SK-N-SH (cell line): ENCODE measurements at regions not wholly inside any gene's neighbourhood (a gene's known extent, or its start where the extent isn't known, plus 50 kb on each side); places are given as distances from the start of the nearest gene placed in this dataset.

Source experiments
- CTCF ChIA-PET: fragments of 300-600, 350-600 bp; formaldehyde crosslinking; extraction: SDS; loops from one replicate; lab custom pipeline; 2021; lab: Yijun Ruan, JAX
- POLR2A ChIA-PET: fragments of 350-600 bp; sonication (Branson Sonifier 250); formaldehyde crosslinking; extraction: SDS; loops from one replicate; lab custom pipeline; 2020; ENCODE audit warnings: antibody characterized with exemption, inconsistent platforms; lab: Yijun Ruan, JAX
- DNase-seq: peaks from one replicate; pipeline ENCODE4 v3.0.0; 2012
- H2AFZ ChIP-seq: fragments of 200-600 bp; sonication (generic); 2 replicates; pipeline ENCODE4 v1.8.1; 2016; ENCODE audit warnings: antibody characterized with exemption, mild to moderate bottlenecking, low read depth
- H3F3A ChIP-seq: fragments of 200-600 bp; sonication (generic); replicated peaks from 2 replicates; pipeline ENCODE3; 2016; ENCODE audit warnings: antibody characterized with exemption, mild to moderate bottlenecking; ENCODE audit not compliant: insufficient read depth
- H3K27ac ChIP-seq, 2 experiments: fragments of 200-500 bp in 1 of 2; fragments of 200-600 bp in 1 of 2; sonication (Bioruptor generic) in 1 of 2; sonication (generic), shearing (Covaris generic) in 1 of 2; 2 replicates each; pipeline versions ENCODE4 v1.5.1 to v1.6.1; 2014 to 2016; ENCODE audit warnings: low read depth in 2 of 2, inconsistent platforms in 1 of 2, low read length in 1 of 2, mild to moderate bottlenecking in 1 of 2, mixed read lengths in 1 of 2
- H3K27me3 ChIP-seq: fragments of 200-600 bp; sonication (generic), shearing (Covaris generic); 2 replicates; pipeline ENCODE4 v1.6.1; 2016; ENCODE audit warnings: mixed run types; ENCODE audit not compliant: insufficient read depth
- H3K36me3 ChIP-seq, 2 experiments: fragments of 200-500 bp in 1 of 2; fragments of 200-600 bp in 1 of 2; sonication (Bioruptor generic) in 1 of 2; sonication (generic) in 1 of 2; replicated peaks in 1 of 2; 2 replicates each; pipeline versions ENCODE3 to v1.5.1; 2014 to 2016; ENCODE audit warnings: low read length in 1 of 2, mild to moderate bottlenecking in 1 of 2; ENCODE audit not compliant: insufficient read depth in 2 of 2, control insufficient read depth in 1 of 2
- H3K4me1 ChIP-seq, 2 experiments: fragments of 200-500 bp in 1 of 2; fragments of 200-600 bp in 1 of 2; sonication (Bioruptor generic) in 1 of 2; sonication (generic), shearing (Covaris generic) in 1 of 2; 2 replicates each; pipeline versions ENCODE4 v1.5.1 to v1.6.1; 2014 to 2016; ENCODE audit warnings: low read depth in 1 of 2, low read length in 1 of 2, mixed run types in 1 of 2; ENCODE audit not compliant: insufficient read depth in 2 of 2, control insufficient read depth in 1 of 2
- H3K4me2 ChIP-seq: fragments of 200-600 bp; sonication (generic), shearing (Covaris generic); 2 replicates; pipeline ENCODE4 v1.6.1; 2017; ENCODE audit warnings: mixed run types
- H3K4me3 ChIP-seq, 2 experiments: fragments of 200-500 bp in 1 of 2; fragments of 200-600 bp in 1 of 2; sonication (Bioruptor generic) in 1 of 2; sonication (generic), shearing (Covaris generic) in 1 of 2; 2 replicates each; pipeline versions ENCODE4 v1.5.1 to v1.8.1; 2014 to 2016; ENCODE audit warnings: low read depth in 2 of 2, inconsistent platforms in 1 of 2, low read length in 1 of 2, mild to moderate bottlenecking in 1 of 2, mixed read lengths in 1 of 2, moderate library complexity in 1 of 2
- H3K79me2 ChIP-seq: fragments of 200-600 bp; sonication (generic); 2 replicates; pipeline ENCODE4 v1.8.1; 2017; ENCODE audit warnings: mild to moderate bottlenecking; ENCODE audit not compliant: insufficient read depth
- H3K9ac ChIP-seq: fragments of 200-600 bp; sonication (generic); 2 replicates; pipeline ENCODE4 v1.6.1; 2017; ENCODE audit warnings: mixed run types
- H3K9me2 ChIP-seq: fragments of 200-600 bp; sonication (generic); 2 replicates; pipeline ENCODE4 v1.6.1; 2017; ENCODE audit warnings: mixed run types
- H3K9me3 ChIP-seq: fragments of 200-600 bp; sonication (generic); 2 replicates; pipeline ENCODE4 v1.6.1; 2017; ENCODE audit warnings: mixed run types, mild to moderate bottlenecking, moderate library complexity
- H4K20me1 ChIP-seq: fragments of 200-600 bp; sonication (generic); 2 replicates; pipeline ENCODE4 v1.6.1; 2017; ENCODE audit warnings: mild to moderate bottlenecking, mixed run types; ENCODE audit not compliant: insufficient read depth
- ELF1 ChIP-seq: IDR thresholded peaks from 2 replicates; pipeline ENCODE4 v1.4.0; 2012
- EP300 ChIP-seq, 2 experiments: IDR thresholded peaks; 2 replicates each; pipeline versions ENCODE4 v1.4.0 to v1.6.1; 2012; ENCODE audit warnings: borderline replicate concordance in 1 of 2, low read depth in 1 of 2, low read length in 1 of 2
- EZH2phosphoT487 ChIP-seq: fragments of 200-600 bp; sonication (generic); IDR thresholded peaks from 2 replicates; pipeline ENCODE4 v1.6.1; 2017; ENCODE audit warnings: low read depth, mixed run types, mild to moderate bottlenecking, antibody characterized with exemption, moderate library complexity, borderline replicate concordance
- JUND ChIP-seq: IDR thresholded peaks from 2 replicates; pipeline ENCODE4 v1.4.0; 2012
- MAX ChIP-seq: IDR thresholded peaks from 2 replicates; pipeline ENCODE4 v1.4.0; 2012; ENCODE audit warnings: low read depth
- MXI1 ChIP-seq: IDR thresholded peaks from 2 replicates; pipeline ENCODE4 v1.6.1; 2012; ENCODE audit warnings: mild to moderate bottlenecking, low read depth, low read length, improper control_type of control experiment
- NRF1 ChIP-seq: IDR thresholded peaks from 2 replicates; pipeline ENCODE4 v1.6.1; 2012; ENCODE audit warnings: low read depth, mild to moderate bottlenecking, low read length
- POLR2AphosphoS5 ChIP-seq: IDR thresholded peaks from 2 replicates; pipeline ENCODE4 v1.6.1; 2012; ENCODE audit warnings: low read depth, low read length
- RCOR1 ChIP-seq: fragments of 150-350 bp; IDR thresholded peaks from 2 replicates; pipeline ENCODE4 v1.6.1; 2017; ENCODE audit warnings: antibody characterized with exemption, low read length
- RFX5 ChIP-seq: IDR thresholded peaks from 2 replicates; pipeline ENCODE4 v1.6.1; 2012; ENCODE audit warnings: mild to moderate bottlenecking, improper control_type of control experiment, low read length
- RXRA ChIP-seq: IDR thresholded peaks from 2 replicates; pipeline ENCODE4 v1.4.0; 2012; ENCODE audit warnings: low read depth, mild to moderate bottlenecking, borderline replicate concordance
- SIN3A ChIP-seq: IDR thresholded peaks from 2 replicates; pipeline ENCODE4 v1.6.1; 2012; ENCODE audit warnings: low read depth, mild to moderate bottlenecking, low read length, moderate library complexity, borderline replicate concordance
- SMC3 ChIP-seq: IDR thresholded peaks from 2 replicates; pipeline ENCODE4 v1.6.1; 2012; ENCODE audit warnings: low read depth, low read length, improper control_type of control experiment
- TCF12 ChIP-seq: IDR thresholded peaks from 2 replicates; pipeline ENCODE4 v1.4.0; 2012
- TEAD4 ChIP-seq: IDR thresholded peaks from 2 replicates; pipeline ENCODE4 v1.4.0; 2012; ENCODE audit warnings: mild to moderate bottlenecking, borderline replicate concordance; ENCODE audit not compliant: insufficient read depth
- YY1 ChIP-seq: IDR thresholded peaks from 2 replicates; pipeline ENCODE4 v1.4.0; 2012; ENCODE audit warnings: low read depth, mild to moderate bottlenecking
- WGBS: methylation state at CpG from one replicate; pipeline ENCODE4 v1.1.6; 2017; ENCODE audit warnings: low lambda C conversion rate; 5-methylcytosine and 5-hydroxymethylcytosine counted together
- TF ChIP-seq, protein P1 (sequence below): IDR thresholded peaks from 2 replicates; pipeline ENCODE4; 2012
- TF ChIP-seq, protein P2 (sequence below): fragments of 150-350 bp; IDR thresholded peaks from 2 replicates; pipeline ENCODE4 v1.6.1; 2016; ENCODE audit warnings: mild to moderate bottlenecking, low read depth, low read length
- TF ChIP-seq, protein P3 (sequence below): IDR thresholded peaks from 2 replicates; pipeline ENCODE4 v1.4.0; 2012; ENCODE audit warnings: low read depth, borderline replicate concordance

- ChIA-PET POLR2A (no interaction called here), CTCF (no interaction called here)
- no peak for DNase-seq
- Histone ChIP-seq H3K4me1 (no peaks in the 10 kb centered on the region), H3K79me2 (no peaks in the 10 kb centered on the region), H3K9me2 (no peaks in the 10 kb centered on the region), H3F3A (no peaks in the 10 kb centered on the region), H2AFZ (no peak overlapping the region), H3K27ac (no peak overlapping the region), H3K4me3 (peak overlapping the region in 1 of 2 experiments; percentile 8; a peak in 1 of 4 replicates), H3K9me3 (no peaks in the 10 kb centered on the region), H3K27me3 (no peaks in the 10 kb centered on the region; the same call in 1 of the 2 replicates), H4K20me1 (no peaks in the 10 kb centered on the region), H3K4me2 (no peak overlapping the region), H3K36me3 (no peaks in the 10 kb centered on the region), H3K9ac (no peak overlapping the region)
- 7% methylated on average over 2 of the region's 2 CpGs for WGBS
- TF ChIP-seq TEAD4: no peak
- TF ChIP-seq ELF1: no peak
- TF ChIP-seq POLR2AphosphoS5: no peak
- no peak for TF ChIP-seq YY1
Measured at GRCh38 chr6:6091608-6092002, 84.9 kb upstream of the NRN1 start.

DNA sequence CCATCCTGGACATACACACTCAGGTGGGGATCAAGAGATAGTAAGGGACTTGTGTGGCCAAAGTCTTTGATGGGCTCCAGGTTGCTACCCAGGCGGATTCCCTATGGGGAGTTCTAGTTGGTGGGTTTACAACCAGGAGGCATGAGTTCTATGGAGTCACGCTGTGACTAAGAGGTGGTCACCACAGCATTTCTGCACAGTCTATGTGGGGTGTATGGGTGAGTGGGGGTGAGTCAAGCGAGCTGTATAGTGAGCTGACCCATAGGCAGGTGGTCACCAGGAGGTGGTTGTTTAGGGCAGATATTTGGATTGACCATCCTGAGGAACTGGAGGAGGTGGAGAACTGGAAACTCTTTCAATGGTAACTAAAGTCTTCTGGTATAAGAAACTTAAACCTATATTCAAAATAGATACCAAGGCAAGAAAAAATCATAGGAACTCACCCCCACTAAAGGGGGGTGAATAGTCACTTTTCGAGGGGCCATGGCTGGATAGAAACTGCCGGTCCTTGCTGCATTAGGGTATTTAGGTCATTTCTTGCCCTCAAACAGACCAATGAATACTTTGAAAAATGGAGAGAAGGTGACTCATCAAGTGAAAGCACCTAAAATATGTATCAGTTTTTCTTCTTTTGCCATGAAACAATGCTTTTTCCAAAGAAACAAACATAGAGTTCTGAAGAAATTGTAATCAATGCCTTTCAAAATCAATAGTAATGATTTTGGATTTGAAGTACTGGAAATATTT is 84.3 kb upstream of the NRN1 start:
- H4K20me1 ChIP-seq: no peaks in the 10 kb centered on the region
- 0% methylated on average over 5 of the region's 5 CpGs for WGBS
- H3K9me2 ChIP-seq: no peaks in the 10 kb centered on the region
- TF ChIP-seq RXRA: no peak
- no peak for TF ChIP-seq RFX5
- no peak for TF ChIP-seq TCF12
- no peak for TF ChIP-seq JUND
- no peak for TF ChIP-seq POLR2AphosphoS5
- TF ChIP-seq RCOR1: no peak
- no peaks in the 10 kb centered on the region; the same call in 1 of the 2 replicates for H3K27me3 ChIP-seq
- CTCF ChIA-PET: no interaction called here
- POLR2A ChIA-PET: no interaction called here
- H3K79me2 ChIP-seq: no peaks in the 10 kb centered on the region
- H3K36me3 ChIP-seq: no peaks in the 10 kb centered on the region
- no peaks in the 10 kb centered on the region for H3K4me1 ChIP-seq
- no peak overlapping the region for H2AFZ ChIP-seq
- H3K27ac ChIP-seq: no peak overlapping the region
- no peak overlapping the region; a peak in 1 of 4 replicates for H3K4me3 ChIP-seq
- no peak overlapping the region for H3K9ac ChIP-seq
- DNase-seq: no peak
- H3K4me2 ChIP-seq: no peak overlapping the region
- H3F3A ChIP-seq: no peaks in the 10 kb centered on the region
- H3K9me3 ChIP-seq: no peaks in the 10 kb centered on the region

- no peaks in the 10 kb centered on the region for H3K4me1 ChIP-seq
- DNase-seq: no peak
- H3K9ac ChIP-seq: no peak overlapping the region
- ChIA-PET POLR2A (no interaction called here), CTCF (interaction anchor here (3.1 kb wide), 1 partner anchor 29 kb away, joined by 11 read pairs; no protein-coding TSS in a partner anchor)
- whole genome bisulfite sequencing: 0% methylated on average over 4 of the region's 4 CpGs
- H2AFZ ChIP-seq: no peak overlapping the region
- no peaks in the 10 kb centered on the region for H3K79me2 ChIP-seq
- TF ChIP-seq, protein P1, sequence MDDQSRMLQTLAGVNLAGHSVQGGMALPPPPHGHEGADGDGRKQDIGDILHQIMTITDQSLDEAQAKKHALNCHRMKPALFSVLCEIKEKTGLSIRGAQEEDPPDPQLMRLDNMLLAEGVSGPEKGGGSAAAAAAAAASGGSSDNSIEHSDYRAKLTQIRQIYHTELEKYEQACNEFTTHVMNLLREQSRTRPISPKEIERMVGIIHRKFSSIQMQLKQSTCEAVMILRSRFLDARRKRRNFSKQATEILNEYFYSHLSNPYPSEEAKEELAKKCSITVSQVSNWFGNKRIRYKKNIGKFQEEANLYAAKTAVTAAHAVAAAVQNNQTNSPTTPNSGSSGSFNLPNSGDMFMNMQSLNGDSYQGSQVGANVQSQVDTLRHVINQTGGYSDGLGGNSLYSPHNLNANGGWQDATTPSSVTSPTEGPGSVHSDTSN: no peak
- TF ChIP-seq MAX (no peak), NRF1 (no peak), SMC3 (no peak), EP300 (IDR thresholded peaks at IDR 0.05; ENCODE audit: borderline replicate concordance in 1 of 2, low read depth in 1 of 2, low read length in 1 of 2) (no peak), SIN3A (no peak), MXI1 (no peak), POLR2AphosphoS5 (no peak), EZH2phosphoT487 (no peak)
- TF ChIP-seq, protein P2, sequence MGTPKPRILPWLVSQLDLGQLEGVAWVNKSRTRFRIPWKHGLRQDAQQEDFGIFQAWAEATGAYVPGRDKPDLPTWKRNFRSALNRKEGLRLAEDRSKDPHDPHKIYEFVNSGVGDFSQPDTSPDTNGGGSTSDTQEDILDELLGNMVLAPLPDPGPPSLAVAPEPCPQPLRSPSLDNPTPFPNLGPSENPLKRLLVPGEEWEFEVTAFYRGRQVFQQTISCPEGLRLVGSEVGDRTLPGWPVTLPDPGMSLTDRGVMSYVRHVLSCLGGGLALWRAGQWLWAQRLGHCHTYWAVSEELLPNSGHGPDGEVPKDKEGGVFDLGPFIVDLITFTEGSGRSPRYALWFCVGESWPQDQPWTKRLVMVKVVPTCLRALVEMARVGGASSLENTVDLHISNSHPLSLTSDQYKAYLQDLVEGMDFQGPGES: no peak
- TF ChIP-seq, protein P3, sequence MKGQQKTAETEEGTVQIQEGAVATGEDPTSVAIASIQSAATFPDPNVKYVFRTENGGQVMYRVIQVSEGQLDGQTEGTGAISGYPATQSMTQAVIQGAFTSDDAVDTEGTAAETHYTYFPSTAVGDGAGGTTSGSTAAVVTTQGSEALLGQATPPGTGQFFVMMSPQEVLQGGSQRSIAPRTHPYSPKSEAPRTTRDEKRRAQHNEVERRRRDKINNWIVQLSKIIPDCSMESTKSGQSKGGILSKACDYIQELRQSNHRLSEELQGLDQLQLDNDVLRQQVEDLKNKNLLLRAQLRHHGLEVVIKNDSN: no peak
- H3K27me3 ChIP-seq: no peaks in the 10 kb centered on the region
- no peak overlapping the region for H3K4me2 ChIP-seq
- H3K4me3 ChIP-seq: no peak overlapping the region
- no peaks in the 10 kb centered on the region for H3K9me2 ChIP-seq
- no peaks in the 10 kb centered on the region for H3K9me3 ChIP-seq
- H3F3A ChIP-seq: no peaks in the 10 kb centered on the region
- no peak overlapping the region for H3K27ac ChIP-seq
- H4K20me1 ChIP-seq: no peaks in the 10 kb centered on the region
- H3K36me3 ChIP-seq: no peaks in the 10 kb centered on the region
Measured at GRCh38 chr6:6085928-6086668, 79.4 kb upstream of the NRN1 start.
